Gastrocnemius medialis (tissue), 4 donors: ENCODE measurements at regions not wholly inside any gene's neighbourhood (a gene's known extent, or its start where the extent isn't known, plus 50 kb on each side); places are given as distances from the start of the nearest gene placed in this dataset.

Source experiments
- ATAC-seq, 2 donors: fragments of 150-250 bp; one replicate each; pipeline ENCODE4 v1.9.1; 2016
- DNase-seq, 2 donors: peaks; one replicate each; pipeline ENCODE4 v3.0.0-alpha.2; 2019
- H3K27ac ChIP-seq, 4 donors: fragments of 200-600 bp; sonication (generic); 1 replicate in 1 of 4; 2 replicates in 3 of 4; pipeline ENCODE4 v1.5.1; 2016 to 2018; ENCODE audit warnings: mild to moderate bottlenecking in 2 of 4, moderate library complexity in 1 of 4
- H3K27me3 ChIP-seq, 3 donors: fragments of 200-600 bp; sonication (generic) in 2 of 3; 1 replicate in 1 of 3; 2 replicates in 2 of 3; pipeline versions ENCODE4 v1.5.1 to v1.6.0; 2016 to 2019; ENCODE audit warnings: mild to moderate bottlenecking in 1 of 3, moderate library complexity in 1 of 3
- H3K36me3 ChIP-seq, 2 donors: fragments of 200-600 bp; sonication (generic) in 1 of 2; one replicate each; pipeline ENCODE4 v1.5.1; 2017 to 2018
- H3K4me1 ChIP-seq, 2 donors: fragments of 200-600 bp; sonication (generic) in 1 of 2; one replicate each; pipeline ENCODE4 v1.5.1; 2016 to 2017; ENCODE audit warnings: mild to moderate bottlenecking in 2 of 2
- H3K4me3 ChIP-seq, 4 donors: fragments of 200-600 bp; sonication (generic) in 3 of 4; 1 replicate in 1 of 4; 2 replicates in 3 of 4; pipeline ENCODE4 v1.5.1; 2016 to 2019; ENCODE audit warnings: mild to moderate bottlenecking in 2 of 4
- H3K9me3 ChIP-seq, 3 donors: fragments of 200-600 bp; sonication (generic) in 2 of 3; 1 replicate in 1 of 3; 2 replicates in 2 of 3; pipeline ENCODE4 v1.5.1; 2016 to 2019
- CTCF ChIP-seq, 5 experiments: fragments of 450-650 bp in 3 of 5; fragments of 200-600 bp in 2 of 5; sonication (generic) in 2 of 5; IDR thresholded peaks in 4 of 5; conservative IDR thresholded peaks in 1 of 5; 1 replicate in 4 of 5; 2 replicates in 1 of 5; pipeline ENCODE4 v1.5.1; 2016 to 2019; ENCODE audit warnings: antibody characterized with exemption in 5 of 5, mild to moderate bottlenecking in 3 of 5, moderate library complexity in 3 of 5
- POLR2A ChIP-seq, 2 donors: fragments of 450-650 bp; IDR thresholded peaks; one replicate each; pipeline ENCODE4 v1.6.1; 2017; ENCODE audit warnings: antibody characterized with exemption in 2 of 2, mild to moderate bottlenecking in 2 of 2, moderate library complexity in 2 of 2
- in situ Hi-C, 4 donors: fragments of 200-750 bp; cut with MboI; loops; one replicate each; pipeline versions ENCODE4 v1.15.0 to v1.8.0; 2017; ENCODE audit warnings: low sequenced_read_pairs in 4 of 4
- intact Hi-C: fragments of 100-400 bp; cut with DNase I; formaldehyde crosslinking; loops from one replicate; pipeline ENCODE4 v1.15.1; 2023; ENCODE audit warnings: low total_unique reads

- no peaks in the 10 kb centered on the region for H3K36me3 ChIP-seq
- H3K9me3 ChIP-seq: no peaks in the 10 kb centered on the region
- in situ Hi-C loops: no loop called here
- no peaks in the 10 kb centered on the region for H3K4me1 ChIP-seq
- DNase-seq: no peak
- no peak overlapping the region for H3K27ac ChIP-seq
- no peaks in the 10 kb centered on the region for H3K27me3 ChIP-seq
- no peak overlapping the region for H3K4me3 ChIP-seq
- TF ChIP-seq POLR2A (IDR thresholded peaks at IDR 0.05) (no peak), CTCF (IDR thresholded peaks at IDR 0.05 in 4 of 5, conservative IDR thresholded peaks at IDR 0.05 in 1 of 5) (no peak)
- intact Hi-C loops: no loop called here
- ATAC-seq: no peak
Observed at GRCh38 chrX:6732101-6732500, 197.2 kb upstream of the VCX3A start.

GRCh38 chrX:6729626-6730025, 194.7 kb upstream of the VCX3A start:
- in situ Hi-C loops: no loop called here

DNA sequence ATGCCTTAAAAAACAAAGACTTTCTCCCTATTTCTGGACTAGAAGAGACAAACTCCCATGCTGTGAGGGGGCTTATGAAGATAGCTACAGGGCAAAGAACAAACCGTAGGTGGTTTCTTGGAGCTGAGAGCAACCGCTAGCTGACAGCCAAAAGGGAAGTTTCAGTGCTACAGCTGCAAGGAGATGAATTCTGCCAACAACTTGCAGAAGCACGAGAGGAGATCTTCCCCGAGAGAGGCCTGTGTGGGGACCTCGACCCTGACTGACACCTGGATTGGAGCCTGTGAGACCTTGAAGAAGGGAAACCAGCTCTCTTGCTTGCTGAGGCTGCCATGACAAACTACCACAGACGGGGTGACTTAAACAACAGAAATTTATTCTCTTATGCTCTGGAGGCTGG, 183.8 kb upstream of the VCX3A start:
- in situ Hi-C loops (no loop called here), intact Hi-C loops (no loop called here)
- Histone ChIP-seq H3K4me1 (no peaks in the 10 kb centered on the region), H3K4me3 (no peak overlapping the region), H3K36me3 (no peaks in the 10 kb centered on the region), H3K27me3 (no peaks in the 10 kb centered on the region), H3K27ac (no peak overlapping the region), H3K9me3 (no peaks in the 10 kb centered on the region)
- TF ChIP-seq CTCF (IDR thresholded peaks at IDR 0.05 in 4 of 5, conservative IDR thresholded peaks at IDR 0.05 in 1 of 5): no peak
- no peak for TF ChIP-seq POLR2A (IDR thresholded peaks at IDR 0.05)
- ATAC-seq (no peak), DNase-seq (no peak)

More at GRCh38 chrX:6729626-6730025, 194.7 kb upstream of the VCX3A start:
- DNase-seq (no peak), ATAC-seq (no peak)
- intact Hi-C loops: no loop called here
- H3K36me3 ChIP-seq: no peaks in the 10 kb centered on the region
- H3K27me3 ChIP-seq: no peaks in the 10 kb centered on the region
- H3K4me1 ChIP-seq: no peaks in the 10 kb centered on the region
- H3K27ac ChIP-seq: no peak overlapping the region
- no peaks in the 10 kb centered on the region for H3K9me3 ChIP-seq
- no peak for TF ChIP-seq CTCF (IDR thresholded peaks at IDR 0.05 in 4 of 5, conservative IDR thresholded peaks at IDR 0.05 in 1 of 5)
- TF ChIP-seq POLR2A (IDR thresholded peaks at IDR 0.05): no peak
- no peak overlapping the region for H3K4me3 ChIP-seq

DNA sequence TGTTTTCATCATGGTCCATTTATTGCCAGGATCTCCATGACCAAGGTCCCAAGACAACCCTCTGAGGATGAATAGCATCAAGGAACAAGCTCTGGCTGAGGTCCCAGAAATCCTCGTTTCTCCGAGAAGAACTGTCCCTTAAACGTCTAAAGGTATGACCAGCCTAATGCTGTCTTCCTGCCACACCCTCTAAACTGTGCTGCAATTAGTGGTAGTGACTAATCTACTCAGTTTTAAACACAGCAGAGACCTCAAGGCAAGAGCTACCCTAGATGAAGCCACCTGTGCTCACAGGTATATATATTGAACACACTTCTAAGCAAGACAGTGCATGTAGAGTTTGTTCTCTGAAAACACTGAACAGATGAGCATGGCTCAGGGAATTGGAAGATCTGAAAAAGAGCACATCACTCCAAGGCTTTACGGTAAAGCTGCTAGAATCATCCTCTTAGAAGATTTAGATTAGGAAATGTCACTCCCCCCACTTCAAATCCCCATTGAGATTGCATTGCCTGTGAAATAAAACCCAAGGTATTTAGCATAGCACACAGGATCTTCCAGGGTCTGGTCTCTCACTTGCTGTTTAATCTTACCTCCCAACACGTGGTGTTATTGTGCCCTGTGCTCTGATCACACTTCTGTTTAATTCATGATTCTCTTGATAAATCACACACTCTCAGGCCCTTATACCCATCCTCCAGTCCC, 173.9 kb upstream of the VCX3A start:
- in situ Hi-C loops: no loop called here
- Histone ChIP-seq H3K4me3 (no peak overlapping the region), H3K4me1 (no peaks in the 10 kb centered on the region), H3K36me3 (no peaks in the 10 kb centered on the region), H3K27me3 (no peaks in the 10 kb centered on the region), H3K9me3 (no peaks in the 10 kb centered on the region), H3K27ac (no peak overlapping the region)
- TF ChIP-seq CTCF (IDR thresholded peaks at IDR 0.05 in 4 of 5, conservative IDR thresholded peaks at IDR 0.05 in 1 of 5) (no peak), POLR2A (IDR thresholded peaks at IDR 0.05) (no peak)
- DNase-seq (no peak), ATAC-seq (no peak)
- intact Hi-C loops: no loop called here

- no peak overlapping the region for H3K4me3 ChIP-seq
- intact Hi-C loops: no loop called here
- H3K9me3 ChIP-seq: no peaks in the 10 kb centered on the region
- H3K27me3 ChIP-seq: no peaks in the 10 kb centered on the region
- H3K36me3 ChIP-seq: no peaks in the 10 kb centered on the region
- in situ Hi-C loops: no loop called here
- TF ChIP-seq POLR2A (IDR thresholded peaks at IDR 0.05) (no peak), CTCF (IDR thresholded peaks at IDR 0.05 in 4 of 5, conservative IDR thresholded peaks at IDR 0.05 in 1 of 5) (no peak)
- ATAC-seq (no peak), DNase-seq (no peak)
- H3K4me1 ChIP-seq: no peaks in the 10 kb centered on the region
- H3K27ac ChIP-seq: no peak overlapping the region
Observed at GRCh38 chrX:6708041-6708440, 173.1 kb upstream of the VCX3A start.
